GM19035 (cell line): ENCODE measurements at regions not wholly inside any gene's neighbourhood (a gene's known extent, or its start where the extent isn't known, plus 50 kb on each side); places are given as distances from the start of the nearest gene placed in this dataset.

Experiments
- ATAC-seq: cut with Tn5 transposase; IDR thresholded peaks from one replicate; pipeline ENCODE4 v1.9.1; 2021; ENCODE audit not compliant: unreplicated experiment

DNA sequence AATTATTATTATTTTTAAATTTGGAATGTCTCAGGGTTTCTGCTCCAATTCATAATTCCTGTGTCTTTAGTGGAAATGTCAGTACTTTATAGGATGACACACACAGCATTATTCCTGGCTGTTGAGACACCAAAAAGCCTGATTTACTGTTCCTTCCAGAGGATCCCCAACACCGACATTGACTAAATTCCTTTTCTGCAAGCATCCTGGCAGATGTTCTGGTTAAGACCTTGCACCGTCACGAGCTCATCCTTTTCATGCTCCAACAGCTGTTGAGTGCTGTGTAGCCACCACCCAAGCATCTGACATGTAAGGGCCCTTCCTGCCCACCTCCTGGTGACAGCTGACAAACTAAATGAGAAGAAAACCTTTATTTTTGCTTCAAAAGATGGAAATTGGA is 284.3 kb upstream of the SULF2 start:
- no peak for ATAC-seq

DNA sequence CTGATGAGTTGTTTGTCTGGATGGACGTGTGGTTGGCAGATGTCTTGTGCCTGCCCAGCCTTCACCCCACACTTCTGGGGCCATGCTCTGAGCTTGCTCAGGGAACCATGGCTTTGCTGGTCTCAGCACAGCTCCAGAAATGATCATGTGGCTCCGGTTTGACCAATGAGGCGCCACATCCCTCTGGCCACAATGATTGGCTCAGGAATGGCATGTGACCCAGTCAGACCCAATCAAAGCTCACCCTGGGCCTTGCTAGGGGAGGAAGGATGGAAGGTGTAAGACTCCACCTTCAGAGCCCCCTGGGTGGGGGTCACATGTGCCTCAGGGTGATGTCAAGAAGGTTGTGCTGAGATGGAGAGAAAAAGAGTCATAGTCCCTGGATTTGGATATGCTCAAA is 281.6 kb upstream of the SULF2 start:
- ATAC-seq = no peak

DNA sequence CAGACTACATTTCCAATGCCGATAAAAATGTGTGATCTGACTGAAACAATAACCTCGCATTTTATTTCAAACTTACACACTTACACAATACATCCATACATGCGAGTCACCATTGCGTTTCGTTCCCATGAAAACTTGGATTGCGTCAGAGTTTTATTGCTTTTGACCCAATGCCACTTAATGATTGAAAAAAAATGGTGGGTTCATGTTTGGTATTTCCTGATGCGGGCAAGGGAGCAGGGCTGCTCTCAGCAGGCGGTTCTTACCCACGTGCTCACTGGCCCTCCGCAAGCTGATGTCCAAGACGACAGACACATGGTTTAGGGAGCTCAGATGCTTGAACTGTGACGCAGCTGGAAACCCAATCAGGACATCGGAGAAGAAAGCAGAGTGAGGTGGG is 281.0 kb upstream of the SULF2 start:
- ATAC-seq = no peak

DNA sequence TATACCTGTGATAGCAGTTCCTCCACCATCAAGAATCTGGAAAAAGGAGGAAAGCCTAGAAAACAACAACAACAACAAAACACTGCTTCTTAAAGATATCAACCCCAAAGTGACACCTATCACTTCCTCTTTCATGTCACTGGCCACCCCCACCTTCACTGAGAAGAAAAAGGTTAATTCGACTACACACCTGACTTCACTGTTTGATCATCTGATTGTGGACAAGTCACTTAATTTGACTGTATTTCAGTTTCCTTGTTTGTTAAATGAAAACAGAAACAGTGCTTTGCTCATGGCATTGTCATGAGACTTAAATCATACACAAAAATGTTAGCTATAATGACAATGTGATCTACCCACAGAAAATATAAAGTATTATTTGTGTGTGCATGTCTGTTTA is 280.6 kb upstream of the SULF2 start:
- no peak for ATAC-seq

DNA sequence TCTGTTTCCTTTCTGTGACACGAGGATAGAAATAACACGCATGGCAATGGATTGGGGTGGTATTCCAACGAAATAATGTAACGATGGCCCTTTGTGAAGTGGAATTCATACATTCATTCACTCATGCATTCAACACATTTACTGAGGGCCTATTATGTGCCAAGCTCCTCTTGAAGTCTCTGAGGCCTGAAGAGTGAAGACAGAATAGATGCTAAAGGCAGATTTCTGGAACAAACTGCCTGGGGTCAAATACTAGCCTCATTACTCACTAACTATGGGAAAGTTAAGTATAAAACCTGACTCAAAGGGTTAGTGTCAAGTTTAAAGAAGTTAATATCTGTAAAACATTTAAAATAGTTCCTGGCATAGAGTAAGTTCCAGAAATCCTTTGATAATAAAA is 279.6 kb upstream of the SULF2 start:
- ATAC-seq = no peak

DNA sequence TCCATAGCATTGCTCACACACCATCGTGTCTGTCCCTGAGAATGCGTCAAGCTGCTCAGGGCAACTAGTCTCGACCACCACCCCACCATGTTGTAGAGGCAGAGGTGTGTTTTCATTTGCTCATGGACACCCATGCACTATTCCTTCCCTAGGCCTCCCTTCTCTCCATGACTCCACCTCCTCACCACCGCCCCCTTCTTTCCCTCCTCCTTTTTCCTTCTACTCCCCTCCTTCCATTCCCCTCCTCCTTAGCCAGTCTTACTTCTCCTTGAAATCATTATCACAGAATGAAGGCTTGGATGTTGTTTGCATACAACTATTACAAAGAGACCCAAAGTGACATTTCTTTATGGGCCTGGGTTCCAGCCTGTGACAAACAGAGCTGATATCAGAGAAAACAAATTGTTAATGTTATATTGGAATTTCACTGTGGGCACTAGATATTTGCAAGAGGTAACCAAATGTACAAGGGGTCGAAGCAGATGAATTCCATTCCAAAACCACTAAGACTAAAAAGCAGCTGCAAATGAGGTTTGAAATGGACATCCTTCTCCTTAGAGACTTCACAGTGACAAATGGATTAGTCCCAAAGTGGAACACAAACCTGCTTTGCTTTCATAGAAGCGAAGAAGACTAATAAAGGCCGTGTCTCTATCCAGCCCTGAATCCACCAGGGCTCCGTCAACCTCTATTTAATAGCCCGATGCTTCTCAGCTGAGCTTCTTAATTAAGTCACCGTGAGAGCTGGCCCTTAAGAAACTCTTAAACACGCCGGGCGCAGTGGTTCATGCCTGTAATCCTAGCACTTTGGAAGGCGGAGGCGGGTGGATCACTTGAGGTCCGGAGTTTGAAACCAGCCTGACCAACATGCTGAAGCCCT is 275.8 kb upstream of the SULF2 start:
- ATAC-seq = no peak

DNA sequence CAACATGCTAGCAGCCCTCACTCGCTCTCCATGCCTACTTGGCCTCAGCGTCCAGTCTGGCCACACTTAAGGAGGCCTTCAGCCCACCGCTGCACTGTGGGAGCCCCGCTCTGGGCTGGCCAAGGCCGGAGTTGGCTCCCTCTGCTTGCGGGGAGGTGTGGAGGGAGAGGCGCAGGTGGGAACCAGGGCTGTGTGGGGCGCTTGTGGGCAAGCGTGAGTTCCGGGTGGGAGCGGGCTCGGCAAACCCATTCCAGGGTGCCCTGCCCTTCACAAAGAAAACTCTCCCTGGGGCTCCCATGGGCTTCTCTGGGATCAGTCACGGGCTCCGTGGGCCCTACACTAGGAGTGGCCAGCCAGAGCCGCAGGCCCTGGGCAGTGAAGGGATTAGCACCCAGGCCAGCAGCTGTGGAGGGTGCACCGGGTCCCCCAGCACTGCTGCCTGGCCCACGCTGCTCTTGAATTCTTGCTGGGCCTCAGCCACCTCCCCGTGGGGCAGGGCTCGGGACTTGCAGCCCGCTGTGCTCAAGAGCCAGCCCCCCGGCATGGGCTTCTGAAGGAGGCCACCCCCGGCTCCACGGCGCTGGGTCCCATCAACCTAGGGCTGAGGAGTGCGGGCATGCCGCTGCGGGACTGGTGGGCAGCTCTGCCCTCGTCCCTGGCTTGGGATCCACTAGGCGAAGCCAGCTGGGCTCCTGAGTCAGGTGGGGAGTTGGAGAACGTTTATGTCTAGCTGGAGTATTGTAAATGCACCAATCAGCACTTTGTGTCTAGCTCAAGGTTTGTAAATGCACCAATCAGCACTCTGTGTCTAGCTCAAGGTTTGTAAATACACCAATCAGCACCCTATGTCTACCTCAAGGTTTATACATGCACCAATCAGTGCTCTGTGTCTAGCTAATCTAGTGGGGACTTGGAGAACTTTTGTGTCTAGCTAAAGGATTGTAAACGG is 273.6 kb upstream of the SULF2 start:
- no peak for ATAC-seq

DNA sequence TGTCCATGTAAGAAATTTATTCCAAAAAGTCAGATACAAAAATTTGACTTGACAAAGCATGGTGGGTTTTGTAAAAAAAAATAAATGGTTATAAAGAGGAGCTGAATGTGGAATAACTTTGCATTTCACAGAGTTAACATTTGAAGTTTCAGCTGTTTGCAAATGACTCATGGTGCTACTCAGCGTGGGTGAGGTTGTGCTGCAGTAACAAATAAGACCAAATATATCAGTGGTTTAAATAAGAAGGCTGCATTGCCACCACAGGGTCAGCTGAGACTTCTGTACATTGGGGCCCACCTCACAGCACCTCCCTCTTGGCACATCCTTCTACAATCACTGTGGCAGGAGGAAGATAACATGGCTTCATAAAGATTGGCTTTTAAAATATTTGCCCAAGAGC is 272.5 kb upstream of the SULF2 start:
- no peak for ATAC-seq

DNA sequence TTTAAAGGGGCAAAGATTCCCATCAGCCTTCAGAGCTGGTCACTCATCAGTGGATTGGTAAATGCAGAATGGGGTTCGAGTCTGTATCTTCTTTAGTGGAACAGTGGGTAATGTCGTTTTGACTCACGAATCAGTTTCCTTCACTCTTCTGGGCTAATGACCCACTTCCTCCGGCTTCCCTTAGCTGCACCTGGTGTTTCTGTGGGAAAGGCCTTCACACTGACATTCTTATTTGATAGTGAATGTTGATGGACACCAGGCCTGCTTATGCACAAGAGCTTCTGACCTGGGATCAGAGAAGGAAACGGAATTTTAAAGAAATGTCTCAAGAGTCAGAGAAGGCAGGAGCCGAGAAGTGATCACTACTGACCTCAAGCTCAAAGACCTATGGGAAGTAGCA is 272.0 kb upstream of the SULF2 start:
- ATAC-seq = no peak

DNA sequence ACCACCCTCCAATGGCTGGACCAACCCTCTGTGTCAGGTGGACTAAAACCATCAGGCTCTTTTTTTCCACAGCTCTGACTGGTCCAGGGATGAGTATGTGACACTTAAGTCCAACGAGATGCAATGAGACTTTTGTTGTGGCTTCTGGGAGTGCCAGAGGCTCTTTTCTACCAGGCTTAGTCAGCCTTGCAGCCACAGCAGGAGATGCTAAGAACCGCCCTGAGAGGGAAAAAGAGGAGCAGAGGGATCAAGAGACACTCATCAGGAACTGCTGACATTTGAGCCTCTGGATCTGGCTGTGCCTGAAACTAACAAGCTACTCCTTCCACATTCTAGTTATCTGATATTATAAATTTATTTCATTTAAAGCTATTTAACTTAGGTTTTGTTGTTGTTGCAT is 270.9 kb upstream of the SULF2 start:
- ATAC-seq = no peak

DNA sequence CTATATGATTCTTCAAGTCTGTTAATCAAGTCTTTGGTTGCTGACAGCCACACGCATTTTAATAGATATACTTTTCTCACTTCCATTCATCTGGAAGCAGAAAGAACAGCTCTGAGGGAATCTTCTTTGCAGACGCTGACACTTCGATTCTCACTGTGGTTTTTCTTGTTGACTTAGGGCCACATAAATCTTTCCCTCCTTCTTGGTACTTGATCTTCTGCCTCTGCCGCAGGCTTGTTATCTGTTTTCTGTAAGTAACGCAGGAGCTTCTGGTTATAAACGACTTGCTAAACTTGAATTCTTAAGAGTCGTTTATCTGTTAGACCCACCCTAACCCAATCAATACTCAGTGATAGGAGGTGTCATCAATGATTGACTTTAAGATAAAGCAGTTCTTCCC is 268.8 kb upstream of the SULF2 start:
- ATAC-seq = no peak

DNA sequence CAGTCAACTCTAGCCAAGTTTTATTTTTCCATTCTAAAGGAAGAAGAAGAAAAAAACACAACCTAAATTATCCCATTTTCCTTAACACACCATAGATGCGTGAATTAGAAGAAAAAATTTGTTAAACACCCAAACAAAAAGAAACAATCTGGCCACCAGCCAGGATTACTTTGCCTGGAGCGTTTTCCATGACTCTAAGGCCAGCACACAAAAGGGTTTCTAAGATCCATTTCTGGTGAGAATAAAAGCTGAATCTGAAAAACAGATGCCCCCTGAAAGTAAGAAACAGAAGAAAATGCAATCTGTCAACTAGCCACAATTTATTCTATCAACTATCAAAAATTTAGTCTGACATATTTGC is 267.2 kb upstream of the SULF2 start:
- no peak for ATAC-seq

DNA sequence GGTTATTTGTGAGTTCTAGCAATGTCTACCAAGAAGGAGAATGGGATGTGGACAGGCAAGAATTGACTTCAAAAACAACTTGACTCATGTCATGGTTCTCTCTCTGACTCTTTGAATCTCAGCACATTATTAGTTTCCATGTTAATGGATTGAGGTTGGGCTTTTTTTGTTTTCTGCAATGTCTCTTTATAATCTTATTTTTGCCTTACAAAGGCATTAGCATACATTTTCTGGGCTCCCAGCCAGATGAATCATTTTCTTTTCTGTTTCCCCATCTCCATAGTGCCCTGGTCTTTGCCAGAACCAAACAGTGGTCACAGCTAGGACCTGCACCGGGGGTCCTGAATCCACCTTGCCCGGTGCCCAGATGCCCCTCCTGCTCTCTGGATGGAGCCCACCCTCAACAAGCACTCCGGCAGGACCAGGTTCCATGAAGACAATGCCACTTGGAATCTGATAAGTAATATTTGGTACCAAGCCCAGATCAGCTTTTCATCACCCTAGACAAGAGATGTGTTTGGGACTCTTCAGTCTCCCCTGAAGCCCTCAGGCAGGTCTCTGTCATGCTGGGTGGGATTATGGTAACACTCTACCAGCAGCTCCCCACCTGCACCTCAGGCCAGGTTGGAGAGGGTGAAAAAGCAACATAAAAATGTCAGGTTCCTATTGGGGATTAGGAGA is 266.7 kb upstream of the SULF2 start:
- no peak for ATAC-seq

DNA sequence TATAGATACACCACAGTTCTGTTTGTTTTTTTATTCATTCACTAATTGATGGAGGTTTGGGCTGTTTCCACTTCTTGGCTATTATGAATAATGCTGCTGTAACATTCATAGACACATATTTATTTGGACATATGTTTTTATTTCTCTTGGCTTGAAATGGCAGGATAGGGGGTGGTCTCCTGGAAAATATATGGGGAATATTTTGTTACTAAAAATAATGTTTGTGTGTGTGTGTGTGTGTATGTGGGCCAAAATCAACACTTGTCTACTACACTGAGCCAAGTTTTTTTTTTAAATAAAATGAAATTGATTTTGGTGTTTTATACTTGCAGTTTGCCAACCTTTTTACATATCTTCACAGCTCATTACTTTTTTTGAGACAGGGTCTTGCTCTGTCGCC is 264.4 kb upstream of the SULF2 start:
- no peak for ATAC-seq

DNA sequence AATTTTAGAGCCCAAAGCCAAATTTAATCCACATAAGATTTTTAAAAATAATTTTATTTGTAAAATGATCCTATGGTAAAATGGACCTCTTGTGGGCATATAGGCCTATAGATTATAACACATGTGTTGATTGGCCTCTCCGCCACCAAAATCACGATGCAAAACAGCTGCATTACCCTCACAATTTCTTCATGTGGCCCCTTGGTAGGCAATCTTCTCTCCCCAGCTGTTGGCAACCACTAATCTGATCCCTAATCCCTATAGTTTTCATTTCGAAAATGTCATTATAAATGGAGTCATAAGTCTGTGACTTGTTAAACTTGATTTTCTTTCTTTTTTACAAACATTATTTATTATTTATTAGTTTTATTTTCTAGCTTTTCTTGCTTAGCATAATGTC is 263.9 kb upstream of the SULF2 start:
- no peak for ATAC-seq

DNA sequence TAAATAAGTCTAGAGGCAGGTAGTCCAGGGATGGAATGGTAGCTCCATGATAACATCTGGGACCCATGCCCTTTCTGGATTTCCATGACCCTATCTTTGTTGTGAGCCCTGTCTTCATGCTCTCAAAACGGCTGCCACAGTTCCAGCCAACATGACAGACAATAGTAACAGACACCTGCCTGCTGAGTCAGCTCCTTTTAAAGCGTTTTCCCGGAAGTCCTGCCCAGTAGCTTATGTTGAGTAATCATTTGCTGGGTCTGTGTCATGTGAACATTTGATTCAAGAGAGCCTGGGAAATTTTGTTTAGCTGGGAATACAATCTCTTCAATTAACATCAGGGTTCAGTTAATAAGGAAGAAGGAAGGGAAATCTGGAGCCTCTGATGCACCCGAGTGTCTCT is 262.2 kb upstream of the SULF2 start:
- ATAC-seq = no peak

DNA sequence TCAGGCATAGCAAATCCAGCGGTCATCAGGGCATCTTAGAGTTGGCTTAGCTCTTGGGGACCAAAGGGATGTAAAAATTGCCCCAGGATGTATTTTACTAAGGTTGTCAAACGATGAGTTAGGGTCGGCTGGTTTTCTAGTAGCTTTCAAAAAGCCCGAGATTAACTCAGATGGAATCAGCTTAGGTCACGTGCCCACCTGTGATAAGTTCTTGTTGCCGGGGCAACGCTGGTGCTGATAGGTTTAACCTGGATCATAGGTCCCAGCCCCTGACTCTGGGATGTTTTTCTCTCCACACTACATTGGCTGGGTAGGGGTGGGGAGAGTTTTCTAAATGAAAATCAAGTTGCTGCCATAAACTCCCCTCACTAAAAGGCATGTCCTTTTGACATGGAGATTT is 257.3 kb upstream of the SULF2 start:
- no peak for ATAC-seq

DNA sequence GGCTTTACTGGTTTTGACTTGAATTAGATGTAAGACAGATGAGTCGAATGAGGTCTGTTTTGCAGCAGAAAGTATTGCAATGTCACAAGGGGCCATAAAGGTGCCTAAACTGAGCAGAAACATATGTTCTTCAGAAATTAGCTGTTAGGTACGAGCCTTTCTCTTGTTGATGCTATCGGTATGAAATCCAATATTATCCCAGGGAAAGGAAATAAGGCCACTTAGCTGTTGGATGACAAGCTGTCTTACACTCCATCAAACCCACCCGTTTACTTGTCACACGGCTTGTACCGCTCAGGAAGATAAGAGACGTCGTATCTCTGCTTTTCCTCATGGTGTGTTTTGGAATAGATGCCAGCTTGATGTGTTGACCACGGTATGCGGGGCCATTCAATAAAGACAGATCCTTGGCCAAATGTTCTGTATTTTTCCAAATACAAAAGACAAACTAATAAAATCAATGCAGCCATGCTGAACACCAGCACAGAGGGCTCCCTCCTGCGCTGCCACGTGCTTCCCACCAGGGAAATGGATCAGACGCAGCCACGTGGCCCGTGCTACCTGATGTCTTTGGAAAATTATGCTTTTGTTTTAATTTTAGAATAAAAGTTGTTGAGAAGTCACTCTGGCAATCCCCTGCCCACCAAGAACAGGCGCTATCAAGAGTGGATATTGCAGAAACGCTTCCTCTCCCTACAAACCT is 255.9 kb upstream of the SULF2 start:
- ATAC-seq = no peak

DNA sequence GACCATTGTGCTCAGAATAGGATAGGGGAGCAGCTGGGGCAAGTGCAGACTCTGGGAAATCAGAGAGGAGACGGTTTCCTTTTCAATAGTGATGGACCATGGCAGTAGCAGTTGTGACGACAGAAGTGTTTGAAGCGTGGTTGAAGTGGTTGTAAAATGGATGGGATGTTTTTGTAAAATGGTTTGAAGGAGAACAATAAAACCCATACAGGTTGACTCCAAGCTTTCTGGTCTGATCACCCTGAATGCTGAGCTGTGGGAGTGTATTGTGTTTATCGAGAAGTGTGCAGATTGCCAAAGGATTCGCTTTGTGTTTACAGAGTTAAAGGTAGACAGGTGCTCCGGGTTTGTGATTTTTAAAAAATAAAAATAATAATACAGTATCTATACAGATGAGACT is 255.2 kb upstream of the SULF2 start:
- ATAC-seq = no peak

DNA sequence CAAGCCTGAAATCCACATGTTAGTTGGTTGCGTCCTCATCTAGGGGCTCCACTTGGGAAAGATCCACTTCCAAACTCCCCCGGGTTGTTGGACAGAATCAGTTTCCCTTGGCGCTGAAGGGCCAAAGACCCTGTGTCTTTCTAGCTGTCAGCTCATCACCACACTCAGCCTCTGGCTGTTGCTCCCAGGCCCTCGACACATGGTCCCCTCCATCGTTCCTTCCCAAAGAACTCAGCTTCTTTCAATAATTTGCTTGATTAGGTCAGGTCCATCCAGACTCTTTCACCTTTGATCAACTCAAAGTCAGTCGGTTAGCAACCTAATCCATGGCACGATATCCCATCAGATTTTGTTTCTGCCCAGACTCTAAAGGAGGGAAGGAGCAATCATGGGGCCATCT is 254.8 kb upstream of the SULF2 start:
- ATAC-seq = no peak

DNA sequence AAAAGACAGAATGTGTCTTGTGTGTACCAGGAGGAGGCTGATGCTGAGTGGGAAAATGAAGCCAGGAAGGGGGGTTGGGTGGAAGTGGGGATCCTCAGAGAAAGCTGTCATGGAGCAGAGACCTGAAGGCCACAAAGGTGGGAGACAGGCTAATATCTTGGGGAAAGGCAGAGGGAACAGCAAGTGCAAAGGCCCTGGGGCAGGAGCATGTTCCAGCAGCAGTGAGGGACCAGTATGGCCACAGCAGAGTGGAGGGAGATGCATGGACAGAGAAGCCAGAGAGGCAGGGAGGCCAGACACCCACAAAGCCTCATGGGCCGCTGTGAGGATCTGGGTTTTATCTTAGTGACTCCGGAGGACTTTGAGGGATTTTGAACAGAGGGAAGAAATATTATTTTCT is 254.2 kb upstream of the SULF2 start:
- ATAC-seq = no peak
